Ovary (tissue), 7 donors: ENCODE measurements at regions not wholly inside any gene's neighbourhood (a gene's known extent, or its start where the extent isn't known, plus 50 kb on each side); places are given as distances from the start of the nearest gene placed in this dataset.

Experiments used
- DNase-seq, 5 donors: peaks; one replicate each; pipeline ENCODE4 v3.0.0-alpha.2; 2019 to 2020
- H3K27ac ChIP-seq, 2 donors: fragments of 200-600 bp; one replicate each; pipeline versions ENCODE4 v1.5.1 to v1.8.0; 2019 to 2022
- H3K27me3 ChIP-seq: fragments of 200-600 bp; one replicate; pipeline ENCODE4 v1.8.0; 2022
- H3K36me3 ChIP-seq: fragments of 200-600 bp; sonication (generic); one replicate; pipeline ENCODE4 v1.5.1; 2019
- H3K4me1 ChIP-seq: one replicate; pipeline ENCODE4 v1.8.1; 2013; ENCODE audit warnings: mild to moderate bottlenecking, moderate library complexity; ENCODE audit not compliant: insufficient read depth
- H3K4me3 ChIP-seq: fragments of 200-600 bp; sonication (generic); one replicate; pipeline ENCODE4 v1.5.1; 2017
- H3K9me3 ChIP-seq, 2 donors: fragments of 200-600 bp in 1 of 2; sonication (generic) in 1 of 2; one replicate each; pipeline versions ENCODE4 v1.5.1 to v1.8.1; 2013 to 2019; ENCODE audit warnings: mild to moderate bottlenecking in 1 of 2, moderate library complexity in 1 of 2
- EP300 ChIP-seq: sonication (generic); formaldehyde crosslinking; IDR thresholded peaks from one replicate; pipeline ENCODE4 v1.6.1; 2017; ENCODE audit warnings: antibody characterized with exemption
- POLR2A ChIP-seq: fragments of 450-650 bp; IDR thresholded peaks from one replicate; pipeline ENCODE4 v1.6.1; 2017; ENCODE audit warnings: antibody characterized with exemption, mild to moderate bottlenecking, moderate library complexity
- WGBS, 3 donors: extraction: QIAGEN DNeasy Blood & Tissue Kit in 1 of 3; methylation state at CpG; one replicate each; pipeline versions ENCODE4 v1.1.5 to v1.1.7; 2013 to 2017; 5-methylcytosine and 5-hydroxymethylcytosine counted together
- intact Hi-C, 4 donors: fragments of 100-400 bp; cut with DNase I; formaldehyde crosslinking; loops; one replicate each; pipeline versions ENCODE4 v1.11.0 to v1.15.1; 2022 to 2023
- TF ChIP-seq, protein P1 (sequence below), 3 donors: fragments of 450-650 bp in 2 of 3; fragments of 200-600 bp in 1 of 3; IDR thresholded peaks; one replicate each; pipeline versions ENCODE4 v1.5.1 to v1.8.0; 2016 to 2022; ENCODE audit warnings: antibody characterized with exemption in 3 of 3, mild to moderate bottlenecking in 1 of 3
- donor health status: DM: no; HTN: no; CAD: no; lungs with moderate emphysema.
- donor health status: DM: no; HTN: no; CAD: no.
- donor health status: Bipolar disorder and iron deficiency.
- donor health status: DM: no; HTN: no; CAD: no.
- donor health status: DM: yes; HTN: yes; CAD: no.

DNA sequence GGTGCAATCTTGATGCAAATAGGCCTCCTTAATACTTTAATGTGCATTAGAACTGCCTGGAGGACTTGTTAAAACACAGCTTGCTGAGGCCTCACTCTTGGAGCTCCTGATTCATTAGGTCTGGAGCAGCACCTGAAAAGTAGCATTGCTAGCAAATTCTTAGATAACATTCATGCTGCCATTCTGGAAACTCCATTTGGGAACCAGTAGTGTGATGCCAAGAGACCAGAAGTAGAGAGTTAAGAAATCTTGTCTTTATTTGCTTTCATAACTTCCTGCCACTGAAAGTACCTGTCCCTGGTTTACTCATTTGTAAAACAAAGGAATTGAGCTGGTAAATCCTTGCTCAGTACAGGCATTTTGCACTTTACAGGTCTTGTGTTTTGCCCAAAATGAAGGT, 72.0 kb downstream of the RAP2B start:
- H3K36me3 ChIP-seq = no peaks in the 10 kb centered on the region
- no peak overlapping the region for H3K27ac ChIP-seq
- H3K4me1 ChIP-seq = peaks cover 2% of the 10 kb centered on the region
- H3K9me3 ChIP-seq = no peaks in the 10 kb centered on the region
- TF ChIP-seq, protein P1, sequence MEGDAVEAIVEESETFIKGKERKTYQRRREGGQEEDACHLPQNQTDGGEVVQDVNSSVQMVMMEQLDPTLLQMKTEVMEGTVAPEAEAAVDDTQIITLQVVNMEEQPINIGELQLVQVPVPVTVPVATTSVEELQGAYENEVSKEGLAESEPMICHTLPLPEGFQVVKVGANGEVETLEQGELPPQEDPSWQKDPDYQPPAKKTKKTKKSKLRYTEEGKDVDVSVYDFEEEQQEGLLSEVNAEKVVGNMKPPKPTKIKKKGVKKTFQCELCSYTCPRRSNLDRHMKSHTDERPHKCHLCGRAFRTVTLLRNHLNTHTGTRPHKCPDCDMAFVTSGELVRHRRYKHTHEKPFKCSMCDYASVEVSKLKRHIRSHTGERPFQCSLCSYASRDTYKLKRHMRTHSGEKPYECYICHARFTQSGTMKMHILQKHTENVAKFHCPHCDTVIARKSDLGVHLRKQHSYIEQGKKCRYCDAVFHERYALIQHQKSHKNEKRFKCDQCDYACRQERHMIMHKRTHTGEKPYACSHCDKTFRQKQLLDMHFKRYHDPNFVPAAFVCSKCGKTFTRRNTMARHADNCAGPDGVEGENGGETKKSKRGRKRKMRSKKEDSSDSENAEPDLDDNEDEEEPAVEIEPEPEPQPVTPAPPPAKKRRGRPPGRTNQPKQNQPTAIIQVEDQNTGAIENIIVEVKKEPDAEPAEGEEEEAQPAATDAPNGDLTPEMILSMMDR (IDR thresholded peaks at IDR 0.05) = no peak
- no peak for TF ChIP-seq POLR2A
- no peak for TF ChIP-seq EP300
- H3K27me3 ChIP-seq = no peaks in the 10 kb centered on the region
- intact Hi-C loops = no loop called here
- no peak for DNase-seq
- H3K4me3 ChIP-seq = no peak overlapping the region

DNA sequence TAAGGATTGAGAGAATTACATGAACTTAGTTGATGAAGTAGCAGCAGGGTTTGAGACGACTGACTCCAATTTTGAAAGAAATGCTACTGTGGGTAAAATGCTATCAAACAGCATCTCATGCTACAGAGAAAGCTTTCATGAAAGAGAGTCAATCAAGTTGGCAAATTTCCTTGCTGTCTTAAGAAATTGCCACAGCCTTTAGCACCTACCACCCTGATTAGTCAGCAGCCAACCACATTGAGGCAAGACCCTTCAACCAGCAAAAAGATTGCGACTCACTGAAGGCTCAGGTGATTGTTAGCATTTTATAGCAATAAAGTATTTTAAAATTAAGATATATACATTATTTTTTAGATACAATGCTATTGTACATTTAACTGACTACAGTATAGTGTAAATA, 80.9 kb downstream of the RAP2B start:
- Histone ChIP-seq H3K4me1 (no peaks in the 10 kb centered on the region), H3K27me3 (no peaks in the 10 kb centered on the region), H3K9me3 (no peaks in the 10 kb centered on the region), H3K36me3 (no peaks in the 10 kb centered on the region), H3K27ac (no peak overlapping the region), H3K4me3 (no peak overlapping the region)
- 92 to 96% (median 93%) methylated on average over 2 of the region's 2 CpGs for WGBS, 3 donors
- TF ChIP-seq, protein P1 (IDR thresholded peaks at IDR 0.05) = no peak
- TF ChIP-seq EP300 (no peak), POLR2A (no peak)
- no peak for DNase-seq
- intact Hi-C loops = no loop called here

DNA sequence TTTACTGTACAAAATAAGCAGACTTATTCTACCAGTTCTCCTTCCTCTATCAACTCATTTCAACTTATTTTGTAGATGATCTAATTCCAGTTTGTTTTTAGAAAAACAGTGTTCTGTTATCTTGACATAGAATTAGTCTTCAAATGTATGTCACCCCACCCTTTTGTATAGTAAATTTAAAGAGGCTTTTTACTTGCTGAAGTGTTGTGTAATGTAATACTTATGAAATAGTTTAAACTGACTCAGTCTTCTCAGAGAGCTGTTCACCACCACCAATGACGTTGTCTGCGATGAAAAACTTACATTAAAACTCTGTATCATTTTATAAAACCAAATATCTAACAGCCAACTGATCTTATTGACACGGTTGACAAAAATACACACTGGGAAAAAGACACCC, 82.9 kb downstream of the RAP2B start:
- TF ChIP-seq POLR2A = no peak
- TF ChIP-seq, protein P1 (IDR thresholded peaks at IDR 0.05) = no peak
- TF ChIP-seq EP300 = no peak
- DNase-seq = no peak
- intact Hi-C loops = no loop called here
- Histone ChIP-seq H3K4me1 (no peaks in the 10 kb centered on the region), H3K9me3 (no peaks in the 10 kb centered on the region), H3K4me3 (no peak overlapping the region), H3K36me3 (no peaks in the 10 kb centered on the region), H3K27me3 (no peaks in the 10 kb centered on the region), H3K27ac (no peak overlapping the region)
- WGBS, 3 donors = 91 to 96% (median 96%) methylated on average over 3 of the region's 3 CpGs

DNA sequence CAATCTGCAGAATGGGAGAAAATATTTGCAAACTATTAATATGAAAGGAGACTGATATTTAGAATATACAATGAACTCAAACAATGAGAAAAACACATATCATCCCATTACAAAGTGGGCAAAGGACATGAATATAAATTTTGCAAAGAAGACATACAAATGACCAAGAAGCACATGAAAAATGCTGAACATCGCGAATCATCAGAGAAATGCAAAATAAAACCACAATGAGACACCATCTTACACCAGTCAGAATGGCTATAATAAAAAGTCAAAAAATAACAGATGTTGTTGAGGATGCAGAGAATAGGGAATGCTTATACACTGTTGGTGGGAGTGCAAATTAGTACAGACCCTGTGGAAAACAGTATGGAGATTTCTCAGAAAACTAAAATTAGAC, 83.6 kb downstream of the RAP2B start:
- intact Hi-C loops = no loop called here
- WGBS, 3 donors = 91 to 94% (median 94%) methylated on average over 2 of the region's 2 CpGs

More for the DNA sequence above, 83.6 kb downstream of the RAP2B start:
- Histone ChIP-seq H3K4me1 (no peaks in the 10 kb centered on the region), H3K27ac (no peak overlapping the region), H3K27me3 (no peaks in the 10 kb centered on the region), H3K4me3 (no peak overlapping the region), H3K36me3 (no peaks in the 10 kb centered on the region), H3K9me3 (no peaks in the 10 kb centered on the region)
- TF ChIP-seq, protein P1 (IDR thresholded peaks at IDR 0.05) = no peak
- TF ChIP-seq EP300 (no peak), POLR2A (no peak)
- DNase-seq = no peak
